HepG2 (cell line): ENCODE measurements at regions not wholly inside any gene's neighbourhood (a gene's known extent, or its start where the extent isn't known, plus 50 kb on each side); places are given as distances from the start of the nearest gene placed in this dataset.

Experiments
- ATAC-seq: fragments of 200-7000 bp; cut with Tn5 transposase; 3 replicates; pipeline ENCODE4 v1.9.1; 2020; ENCODE audit warnings: mild to moderate bottlenecking, moderate library complexity
- BruUV-seq: library from RNA; stranded (reverse); fragments of 400-500 nt; replicated peaks from 2 replicates; lab custom pipeline; 2021; lab: Mats Ljungman, UMichigan
- CTCF ChIA-PET: fragments of 300-600 bp; formaldehyde crosslinking; extraction: SDS; loops from one replicate; lab custom pipeline; 2021; ENCODE audit warnings: low total read pairs, inconsistent platforms, low intra/inter-chr PET ratio; lab: Yijun Ruan, JAX
- POLR2A ChIA-PET: fragments of 350-600 bp; sonication (Branson Sonifier 250); formaldehyde crosslinking; loops from one replicate; lab custom pipeline; 2020; ENCODE audit warnings: antibody characterized with exemption, inconsistent platforms; lab: Yijun Ruan, JAX
- DNase-seq: peaks from one replicate; pipeline ENCODE4 v3.0.0-alpha.2; 2015; ENCODE audit warnings: low spot score
- FAIRE-seq: peaks from 3 replicates; lab custom pipeline; 2011; peaks lifted over from hg19 to GRCh38; lab: Jason Lieb, UNC
- H2AFZ ChIP-seq: one replicate; pipeline ENCODE4 v1.6.1; 2011; ENCODE audit warnings: low read length, inconsistent platforms
- H3K27ac ChIP-seq: fragments of 300-600 bp; 3 replicates; pipeline ENCODE4 v1.8.0; 2011; ENCODE audit warnings: mixed run types, mild to moderate bottlenecking, mixed read lengths, low read length, inconsistent platforms; ENCODE audit not compliant: insufficient read depth; ENCODE audit errors: extremely low read length
- H3K27me3 ChIP-seq, 2 experiments: fragments of 200-600 bp in 1 of 2; 2 replicates in 1 of 2; 3 replicates in 1 of 2; pipeline versions ENCODE4 v1.6.0 to v1.8.0; 2011; ENCODE audit warnings: low read length in 2 of 2, mild to moderate bottlenecking in 2 of 2, moderate library complexity in 2 of 2, inconsistent platforms in 1 of 2; ENCODE audit not compliant: insufficient read depth in 2 of 2, control insufficient read depth in 1 of 2
- H3K36me3 ChIP-seq, 2 experiments: fragments of 200-600 bp in 1 of 2; replicated peaks in 1 of 2; 2 replicates in 1 of 2; 3 replicates in 1 of 2; pipeline versions ENCODE4 v1.5.1 to v1.8.0; 2011; ENCODE audit warnings: low read length in 2 of 2, inconsistent platforms in 1 of 2; ENCODE audit not compliant: insufficient read depth in 2 of 2, control insufficient read depth in 1 of 2
- H3K4me1 ChIP-seq: 2 replicates; pipeline ENCODE4 v1.5.1; 2012; ENCODE audit warnings: low read length, inconsistent platforms; ENCODE audit not compliant: insufficient read depth
- H3K4me2 ChIP-seq: 2 replicates; pipeline ENCODE4 v1.6.0; 2011; ENCODE audit warnings: low read depth, low read length, inconsistent platforms
- H3K4me3 ChIP-seq, 3 experiments: fragments of 200-600 bp in 1 of 3; sonication (generic), shearing (Covaris generic) in 1 of 3; replicated peaks in 1 of 3; 2 replicates each; pipeline ENCODE4 v1.5.1; 2011 to 2016; ENCODE audit warnings: low read length in 3 of 3, inconsistent platforms in 2 of 3, low read depth in 2 of 3, mild to moderate bottlenecking in 2 of 3, control low read depth in 1 of 3, mixed read lengths in 1 of 3; ENCODE audit not compliant: insufficient read depth in 1 of 3
- H3K79me2 ChIP-seq: one replicate; pipeline ENCODE4 v1.6.1; 2011; ENCODE audit warnings: low read length, inconsistent platforms; ENCODE audit not compliant: insufficient read depth
- H3K9ac ChIP-seq: 2 replicates; pipeline ENCODE4 v1.6.0; 2011; ENCODE audit warnings: mild to moderate bottlenecking, low read depth, low read length, inconsistent platforms; ENCODE audit not compliant: insufficient read depth
- H3K9me3 ChIP-seq: 2 replicates; pipeline ENCODE4 v1.5.1; 2012; ENCODE audit warnings: mild to moderate bottlenecking, low read length
- H4K20me1 ChIP-seq: 2 replicates; pipeline ENCODE4 v1.6.0; 2011; ENCODE audit warnings: inconsistent platforms, mild to moderate bottlenecking, low read length, moderate library complexity; ENCODE audit not compliant: insufficient read depth
- E2F1 ChIP-seq: sonication (generic); formaldehyde crosslinking; IDR thresholded peaks from 2 replicates; pipeline ENCODE4 v1.5.0; 2020; ENCODE audit warnings: missing genetic modification reagents
- IRF2 ChIP-seq: IDR thresholded peaks from 2 replicates; pipeline ENCODE4 v1.6.1; 2018; ENCODE audit warnings: missing genetic modification reagents, missing compliant biosample characterization
- MXI1 ChIP-seq: IDR thresholded peaks from 3 replicates; pipeline ENCODE4 v1.6.1; 2012; ENCODE audit warnings: low read depth, low read length, inconsistent platforms, borderline replicate concordance
- NRL ChIP-seq: sonication (generic); formaldehyde crosslinking; IDR thresholded peaks from 2 replicates; pipeline ENCODE4 v1.5.0; 2020; ENCODE audit warnings: missing genetic modification reagents, mild to moderate bottlenecking, moderate library complexity, borderline replicate concordance
- PAX8 ChIP-seq: sonication (generic); formaldehyde crosslinking; IDR thresholded peaks from 2 replicates; pipeline ENCODE4 v1.8.0; 2022; ENCODE audit warnings: mild to moderate bottlenecking, missing genetic modification reagents, borderline replicate concordance
- SALL2 ChIP-seq: sonication (generic); formaldehyde crosslinking; IDR thresholded peaks from 2 replicates; pipeline ENCODE4 v1.8.1; 2023; ENCODE audit warnings: mild to moderate bottlenecking, missing genetic modification reagents, inconsistent platforms
- SRY ChIP-seq: sonication (generic); formaldehyde crosslinking; IDR thresholded peaks from 2 replicates; pipeline ENCODE4 v1.8.0; 2022; ENCODE audit warnings: mild to moderate bottlenecking, missing genetic modification reagents
- STAG1 ChIP-seq: sonication (generic); formaldehyde crosslinking; IDR thresholded peaks from 2 replicates; pipeline ENCODE4 v1.4.0; 2020; ENCODE audit warnings: missing genetic modification reagents
- TEAD2 ChIP-seq: sonication (generic); formaldehyde crosslinking; IDR thresholded peaks from 2 replicates; pipeline ENCODE4 v1.9.0; 2021; ENCODE audit warnings: missing genetic modification reagents
- ZBED4 ChIP-seq: sonication (generic); formaldehyde crosslinking; IDR thresholded peaks from 2 replicates; pipeline ENCODE4 v1.4.0; 2020; ENCODE audit warnings: missing genetic modification reagents, borderline replicate concordance
- ZBTB20 ChIP-seq: sonication (generic); formaldehyde crosslinking; IDR thresholded peaks from 2 replicates; pipeline ENCODE4 v1.8.1; 2023; ENCODE audit warnings: missing genetic modification reagents, low read depth, mild to moderate bottlenecking, borderline replicate concordance
- ZBTB49 ChIP-seq: sonication (generic); formaldehyde crosslinking; IDR thresholded peaks from 2 replicates; pipeline ENCODE4 v1.4.0; 2020; ENCODE audit warnings: missing genetic modification reagents, borderline replicate concordance
- ZC3H4 ChIP-seq: sonication (generic); formaldehyde crosslinking; IDR thresholded peaks from 2 replicates; pipeline ENCODE4 v1.4.0; 2020; ENCODE audit warnings: missing genetic modification reagents, borderline replicate concordance
- ZNF256 ChIP-seq: sonication (generic); formaldehyde crosslinking; conservative IDR thresholded peaks from 2 replicates; pipeline ENCODE4 v1.4.0; 2020; ENCODE audit warnings: missing genetic modification reagents
- ZNF296 ChIP-seq: sonication (generic); formaldehyde crosslinking; conservative IDR thresholded peaks from 2 replicates; pipeline ENCODE4 v1.5.0; 2020; ENCODE audit warnings: mild to moderate bottlenecking, missing genetic modification reagents
- ZNF746 ChIP-seq: sonication (generic); formaldehyde crosslinking; IDR thresholded peaks from 2 replicates; pipeline ENCODE4 v1.8.0; 2022; ENCODE audit warnings: mild to moderate bottlenecking, missing genetic modification reagents
- ZNF841 ChIP-seq: sonication (generic); formaldehyde crosslinking; IDR thresholded peaks from 2 replicates; pipeline ENCODE4 v1.8.1; 2023; ENCODE audit warnings: missing genetic modification reagents, borderline replicate concordance
- ZNF878 ChIP-seq: sonication (generic); formaldehyde crosslinking; IDR thresholded peaks from 2 replicates; pipeline ENCODE4 v1.8.1; 2023; ENCODE audit warnings: mild to moderate bottlenecking, missing genetic modification reagents, moderate library complexity
- WGBS: methylation state at CpG from one replicate; pipeline ENCODE4 v1.1.6; 2017; ENCODE audit warnings: low lambda C conversion rate; 5-methylcytosine and 5-hydroxymethylcytosine counted together
- in situ Hi-C: cut with HindIII; loops from 2 replicates; pipeline ENCODE4 v1.10.0; 2017; ENCODE audit warnings: low pct_unique_long_range_greater_than_20kb; ENCODE audit not compliant: extremely low pct_ligation_motif_present
- intact Hi-C: fragments of 100-400 bp; cut with micrococcal nuclease; formaldehyde crosslinking; loops from one replicate; pipeline ENCODE4 v1.10.0; 2022; ENCODE audit not compliant: unreplicated experiment

- TF ChIP-seq ZNF841: no peak
These were observed 1708.9 kb downstream of the SLITRK5 start (continued) for GRCh38 chr13:89380101-89380500.

GRCh38 chr13:89382981-89383380 is 1711.8 kb downstream of the SLITRK5 start:
- no peaks in the 10 kb centered on the region for H4K20me1 ChIP-seq
- no peaks in the 10 kb centered on the region for H3K4me1 ChIP-seq
- 41% methylated on average over 3 of the region's 3 CpGs for WGBS
- no peak overlapping the region for H3K4me3 ChIP-seq
- FAIRE-seq (no peak), DNase-seq (no peak), ATAC-seq (no peak)
- no peak overlapping the region for H3K4me2 ChIP-seq
- H3K27ac ChIP-seq: no peak overlapping the region
- POLR2A ChIA-PET: no interaction called here
- no peaks in the 10 kb centered on the region; a peak in 1 of 5 replicates for H3K27me3 ChIP-seq
- no peak overlapping the region for H2AFZ ChIP-seq
- BruUV-seq: no TSS peak
- intact Hi-C loops (no loop called here), in situ Hi-C loops (no loop called here)
- no peak overlapping the region for H3K9ac ChIP-seq
- H3K9me3 ChIP-seq: no peaks in the 10 kb centered on the region
- CTCF ChIA-PET: no interaction called here
- no peaks in the 10 kb centered on the region for H3K36me3 ChIP-seq
- no peaks in the 10 kb centered on the region for H3K79me2 ChIP-seq
- TF ChIP-seq PAX8 (CRISPR knock-in tag): no peak
- TF ChIP-seq ZBTB49 (CRISPR knock-in tag): no peak
- no peak for TF ChIP-seq TEAD2 (CRISPR knock-in tag)
- TF ChIP-seq MXI1: no peak
- no peak for TF ChIP-seq ZNF256 (CRISPR knock-in tag)
- TF ChIP-seq SRY: no peak
- no peak for TF ChIP-seq NRL
- no peak for TF ChIP-seq IRF2
- no peak for TF ChIP-seq ZC3H4
- TF ChIP-seq ZNF746: no peak
- no peak for TF ChIP-seq ZNF878 (CRISPR knock-in tag)
- TF ChIP-seq ZBED4 (CRISPR knock-in tag): no peak
- TF ChIP-seq STAG1 (CRISPR knock-in tag): no peak
- no peak for TF ChIP-seq ZBTB20
- no peak for TF ChIP-seq SALL2 (CRISPR knock-in tag)
- TF ChIP-seq E2F1 (CRISPR knock-in tag): no peak
- TF ChIP-seq ZNF296: no peak
